ENCODE measurements at regions not wholly inside any gene's neighbourhood (a gene's known extent, or its start where the extent isn't known, plus 50 kb on each side); places are given as distances from the start of the nearest gene placed in this dataset.

DNA sequence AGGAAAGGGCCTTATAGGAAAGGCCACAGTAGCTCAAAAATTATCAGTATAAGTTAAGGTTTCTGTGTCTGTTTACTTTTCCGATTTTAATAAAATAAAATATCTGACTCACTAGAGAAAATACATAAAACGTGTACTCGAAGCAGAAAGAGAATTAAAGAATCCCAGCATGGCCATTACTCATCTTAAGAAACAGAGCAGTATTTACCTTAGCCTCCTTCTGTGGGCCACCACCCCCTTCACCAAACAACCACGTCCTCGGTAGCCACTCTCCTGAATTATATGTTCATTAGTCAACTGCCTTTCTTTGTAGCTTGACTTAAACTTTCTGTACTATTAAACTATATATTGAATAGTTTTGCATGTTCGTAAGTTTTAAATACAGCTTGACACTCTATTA, 72.2 kb upstream of the SPTLC3 start:
- FAIRE-seq (no peak), DNase-seq (ENCODE audit: extremely low read depth in 1 of 4, low spot score in 3 of 4) (no peak), ATAC-seq (no peak)
- Histone ChIP-seq H3K36me3 (ENCODE audit: control insufficient read depth, insufficient read depth, low read length) (no peaks in the 10 kb centered on the region), H2AFZ (ENCODE audit: low read depth, low read length) (no peak overlapping the region), H3K27ac (ENCODE audit: extremely low read depth, low read depth, low read length) (no peak overlapping the region), H3K4me2 (ENCODE audit: insufficient read depth, low read length) (no peak overlapping the region), H3K27me3 (ENCODE audit: control insufficient read depth in 2 of 2, insufficient read depth in 2 of 2, low read length in 2 of 2) (no peaks in the 10 kb centered on the region), H3K4me3 (no peak overlapping the region), H3K9ac (ENCODE audit: insufficient read depth in 1 of 2, low read depth in 2 of 2, low read length in 2 of 2) (no peak overlapping the region), H3K9me3 (replicated peaks; ENCODE audit: control insufficient read depth, insufficient read depth, low read depth, low read length) (no peaks in the 10 kb centered on the region), H3K9me1 (ENCODE audit: control insufficient read depth, insufficient read depth, low read length) (no peaks in the 10 kb centered on the region), H4K20me1 (replicated peaks; ENCODE audit: control insufficient read depth, insufficient read depth, low read length) (no peaks in the 10 kb centered on the region), H3K79me2 (ENCODE audit: control insufficient read depth, insufficient read depth, low read length) (no peaks in the 10 kb centered on the region), H3K4me1 (replicated peaks in 1 of 2; ENCODE audit: control insufficient read depth in 2 of 2, insufficient read depth in 2 of 2, low read length in 2 of 2) (no peaks in the 10 kb centered on the region)
- WGBS (ENCODE audit: insufficient coverage, low coverage, missing lambda C conversion rate) = 0% methylated on average over 6 of the region's 6 CpGs
- intact Hi-C loops (cut with micrococcal nuclease) (no loop called here), in situ Hi-C loops (cut with MboI) (no loop called here)
- BruUV-seq (replicated peaks) = no TSS peak
- ChIA-PET CTCF (ENCODE audit: low intra/inter-chr PET ratio) (no interaction called here), POLR2A (no interaction called here)
- no peak for TF ChIP-seq CBX3 (IDR thresholded peaks at IDR 0.05; ENCODE audit: borderline replicate concordance in 1 of 2, low read length in 2 of 2)
- TF ChIP-seq ZNF143 (CRISPR knock-in tag; IDR thresholded peaks at IDR 0.05) = no peak
- TF ChIP-seq TAF7 (tag; IDR thresholded peaks at IDR 0.05) = no peak
- TF ChIP-seq GABPB2 (CRISPR knock-in tag; conservative IDR thresholded peaks at IDR 0.05) = no peak
- TF ChIP-seq PURB (CRISPR knock-in tag; IDR thresholded peaks at IDR 0.05; ENCODE audit: low read depth) = no peak
- TF ChIP-seq, protein P1, sequence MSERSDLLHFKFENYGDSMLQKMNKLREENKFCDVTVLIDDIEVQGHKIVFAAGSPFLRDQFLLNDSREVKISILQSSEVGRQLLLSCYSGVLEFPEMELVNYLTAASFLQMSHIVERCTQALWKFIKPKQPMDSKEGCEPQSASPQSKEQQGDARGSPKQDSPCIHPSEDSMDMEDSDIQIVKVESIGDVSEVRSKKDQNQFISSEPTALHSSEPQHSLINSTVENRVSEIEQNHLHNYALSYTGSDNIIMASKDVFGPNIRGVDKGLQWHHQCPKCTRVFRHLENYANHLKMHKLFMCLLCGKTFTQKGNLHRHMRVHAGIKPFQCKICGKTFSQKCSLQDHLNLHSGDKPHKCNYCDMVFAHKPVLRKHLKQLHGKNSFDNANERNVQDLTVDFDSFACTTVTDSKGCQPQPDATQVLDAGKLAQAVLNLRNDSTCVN (CRISPR knock-in tag; IDR thresholded peaks at IDR 0.05) = no peak
- no peak for TF ChIP-seq BRCA1 (IDR thresholded peaks at IDR 0.05)
- no peak for TF ChIP-seq BRCA1 (CRISPR knock-in tag; IDR thresholded peaks at IDR 0.05)
- TF ChIP-seq, protein P2, sequence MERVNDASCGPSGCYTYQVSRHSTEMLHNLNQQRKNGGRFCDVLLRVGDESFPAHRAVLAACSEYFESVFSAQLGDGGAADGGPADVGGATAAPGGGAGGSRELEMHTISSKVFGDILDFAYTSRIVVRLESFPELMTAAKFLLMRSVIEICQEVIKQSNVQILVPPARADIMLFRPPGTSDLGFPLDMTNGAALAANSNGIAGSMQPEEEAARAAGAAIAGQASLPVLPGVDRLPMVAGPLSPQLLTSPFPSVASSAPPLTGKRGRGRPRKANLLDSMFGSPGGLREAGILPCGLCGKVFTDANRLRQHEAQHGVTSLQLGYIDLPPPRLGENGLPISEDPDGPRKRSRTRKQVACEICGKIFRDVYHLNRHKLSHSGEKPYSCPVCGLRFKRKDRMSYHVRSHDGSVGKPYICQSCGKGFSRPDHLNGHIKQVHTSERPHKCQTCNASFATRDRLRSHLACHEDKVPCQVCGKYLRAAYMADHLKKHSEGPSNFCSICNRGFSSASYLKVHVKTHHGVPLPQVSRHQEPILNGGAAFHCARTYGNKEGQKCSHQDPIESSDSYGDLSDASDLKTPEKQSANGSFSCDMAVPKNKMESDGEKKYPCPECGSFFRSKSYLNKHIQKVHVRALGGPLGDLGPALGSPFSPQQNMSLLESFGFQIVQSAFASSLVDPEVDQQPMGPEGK (CRISPR knock-in tag; IDR thresholded peaks at IDR 0.05; ENCODE audit: borderline replicate concordance) = no peak
- no peak for TF ChIP-seq LEF1 (IDR thresholded peaks at IDR 0.05)
- TF ChIP-seq, protein P3, sequence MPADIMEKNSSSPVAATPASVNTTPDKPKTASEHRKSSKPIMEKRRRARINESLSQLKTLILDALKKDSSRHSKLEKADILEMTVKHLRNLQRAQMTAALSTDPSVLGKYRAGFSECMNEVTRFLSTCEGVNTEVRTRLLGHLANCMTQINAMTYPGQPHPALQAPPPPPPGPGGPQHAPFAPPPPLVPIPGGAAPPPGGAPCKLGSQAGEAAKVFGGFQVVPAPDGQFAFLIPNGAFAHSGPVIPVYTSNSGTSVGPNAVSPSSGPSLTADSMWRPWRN (IDR thresholded peaks at IDR 0.05; ENCODE audit: low read depth) = no peak
- TF ChIP-seq, protein P4, sequence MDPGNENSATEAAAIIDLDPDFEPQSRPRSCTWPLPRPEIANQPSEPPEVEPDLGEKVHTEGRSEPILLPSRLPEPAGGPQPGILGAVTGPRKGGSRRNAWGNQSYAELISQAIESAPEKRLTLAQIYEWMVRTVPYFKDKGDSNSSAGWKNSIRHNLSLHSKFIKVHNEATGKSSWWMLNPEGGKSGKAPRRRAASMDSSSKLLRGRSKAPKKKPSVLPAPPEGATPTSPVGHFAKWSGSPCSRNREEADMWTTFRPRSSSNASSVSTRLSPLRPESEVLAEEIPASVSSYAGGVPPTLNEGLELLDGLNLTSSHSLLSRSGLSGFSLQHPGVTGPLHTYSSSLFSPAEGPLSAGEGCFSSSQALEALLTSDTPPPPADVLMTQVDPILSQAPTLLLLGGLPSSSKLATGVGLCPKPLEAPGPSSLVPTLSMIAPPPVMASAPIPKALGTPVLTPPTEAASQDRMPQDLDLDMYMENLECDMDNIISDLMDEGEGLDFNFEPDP (CRISPR knock-in tag; IDR thresholded peaks at IDR 0.05) = no peak
- TF ChIP-seq PHB (CRISPR knock-in tag; IDR thresholded peaks at IDR 0.05) = no peak
- TF ChIP-seq PTBP1 (IDR thresholded peaks at IDR 0.05; ENCODE audit: low read depth, low read length) = no peak
- no peak for TF ChIP-seq SMARCA4 (IDR thresholded peaks at IDR 0.05)
- no peak for TF ChIP-seq FOXJ3 (CRISPR knock-in tag; IDR thresholded peaks at IDR 0.05)
- TF ChIP-seq NR2F6 (CRISPR knock-in tag; IDR thresholded peaks at IDR 0.05) = no peak
- no peak for TF ChIP-seq POLR2AphosphoS5 (IDR thresholded peaks at IDR 0.05; ENCODE audit: control insufficient read depth, insufficient read depth, low read depth, low read length)
- no peak for TF ChIP-seq POLR2G (IDR thresholded peaks at IDR 0.05; ENCODE audit: low read depth, low read length)
- TF ChIP-seq HBP1 (CRISPR knock-in tag; IDR thresholded peaks at IDR 0.05) = no peak
